ENCODE measurements at regions not wholly inside any gene's neighbourhood (a gene's known extent, or its start where the extent isn't known, plus 50 kb on each side); places are given as distances from the start of the nearest gene placed in this dataset.

DNA sequence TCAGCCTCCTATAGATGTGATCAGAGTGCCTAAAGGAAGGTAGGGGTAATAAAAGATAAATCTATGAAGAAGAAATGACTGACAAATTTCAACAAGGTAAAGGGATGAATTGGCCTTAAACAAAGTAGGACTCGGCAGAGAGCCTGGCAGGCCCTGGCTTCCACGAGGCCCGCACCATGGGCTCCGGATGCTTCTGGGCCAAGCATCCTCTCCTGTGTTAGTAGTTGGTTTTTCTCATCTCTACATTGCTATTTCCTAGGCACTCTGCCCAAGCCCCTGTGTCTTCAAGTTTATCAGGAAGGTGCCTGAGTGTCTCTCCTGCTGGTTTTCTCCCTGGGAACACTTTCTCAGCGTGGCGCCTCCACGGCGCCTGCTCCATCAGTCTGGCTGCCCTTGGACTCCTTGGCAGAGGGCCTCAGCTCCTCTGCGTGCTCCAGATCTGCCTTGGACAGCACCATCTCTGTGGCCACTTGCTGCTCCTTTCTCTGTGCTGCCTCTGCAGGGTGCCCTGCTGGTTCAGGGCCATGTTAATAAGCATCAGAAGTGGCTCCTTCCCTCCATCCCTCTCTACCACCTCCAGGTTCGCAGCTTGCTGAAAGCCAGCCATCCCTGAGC, 413.3 kb upstream of the DPP6 start:
- Histone ChIP-seq H3K4me1 (no peaks in the 10 kb centered on the region), H3K27ac (no peak overlapping the region), H3K4me3 (no peak overlapping the region), H3K9me3 (peaks cover 0 to 10% (median 0%) of the 10 kb centered on the region in 4 donors), H3K36me3 (no peaks in the 10 kb centered on the region), H3K27me3 (no peaks in the 10 kb centered on the region)
- intact Hi-C loops (cut with DNase I), result no loop called here
- no peak for ATAC-seq
- 70% methylated on average over 10 of the region's 10 CpGs for WGBS (ENCODE audit: insufficient coverage, low coverage, low lambda C conversion rate, missing lambda C conversion rate)
- no peak for DNase-seq
- TF ChIP-seq POLR2A (IDR thresholded peaks at IDR 0.05), result no peak
- TF ChIP-seq, protein P1, sequence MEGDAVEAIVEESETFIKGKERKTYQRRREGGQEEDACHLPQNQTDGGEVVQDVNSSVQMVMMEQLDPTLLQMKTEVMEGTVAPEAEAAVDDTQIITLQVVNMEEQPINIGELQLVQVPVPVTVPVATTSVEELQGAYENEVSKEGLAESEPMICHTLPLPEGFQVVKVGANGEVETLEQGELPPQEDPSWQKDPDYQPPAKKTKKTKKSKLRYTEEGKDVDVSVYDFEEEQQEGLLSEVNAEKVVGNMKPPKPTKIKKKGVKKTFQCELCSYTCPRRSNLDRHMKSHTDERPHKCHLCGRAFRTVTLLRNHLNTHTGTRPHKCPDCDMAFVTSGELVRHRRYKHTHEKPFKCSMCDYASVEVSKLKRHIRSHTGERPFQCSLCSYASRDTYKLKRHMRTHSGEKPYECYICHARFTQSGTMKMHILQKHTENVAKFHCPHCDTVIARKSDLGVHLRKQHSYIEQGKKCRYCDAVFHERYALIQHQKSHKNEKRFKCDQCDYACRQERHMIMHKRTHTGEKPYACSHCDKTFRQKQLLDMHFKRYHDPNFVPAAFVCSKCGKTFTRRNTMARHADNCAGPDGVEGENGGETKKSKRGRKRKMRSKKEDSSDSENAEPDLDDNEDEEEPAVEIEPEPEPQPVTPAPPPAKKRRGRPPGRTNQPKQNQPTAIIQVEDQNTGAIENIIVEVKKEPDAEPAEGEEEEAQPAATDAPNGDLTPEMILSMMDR (IDR thresholded peaks at IDR 0.05), result no peak

DNA sequence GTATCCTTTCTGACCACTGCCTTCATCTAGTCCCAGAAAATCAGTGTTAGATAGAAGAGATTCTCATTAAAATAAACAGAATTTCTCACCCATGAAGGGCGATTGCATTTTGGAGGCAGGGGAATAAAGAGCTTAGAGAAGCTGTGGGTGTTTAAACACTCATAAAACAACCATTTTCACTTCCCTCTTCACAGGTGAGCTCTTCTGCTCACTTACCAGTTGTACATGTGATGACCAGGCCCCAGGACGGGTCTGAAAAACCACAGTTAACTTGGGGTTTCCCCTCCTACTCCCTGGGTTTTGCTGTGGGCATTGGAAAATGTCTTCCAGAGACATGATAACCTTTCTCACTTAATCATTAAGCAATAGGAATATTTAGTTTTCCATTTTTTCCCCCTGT, 411.6 kb upstream of the DPP6 start:
- 30% methylated on average over 1 of the region's 2 CpGs for WGBS (ENCODE audit: insufficient coverage, low coverage, low lambda C conversion rate, missing lambda C conversion rate)
- H3K27me3 ChIP-seq, result no peaks in the 10 kb centered on the region
- peaks cover 0 to 10% (median 0%) of the 10 kb centered on the region in 4 donors for H3K9me3 ChIP-seq
- no peaks in the 10 kb centered on the region for H3K36me3 ChIP-seq
- intact Hi-C loops (cut with DNase I), result no loop called here
- H3K4me3 ChIP-seq, result no peak overlapping the region
- ATAC-seq (no peak), DNase-seq (no peak)
- TF ChIP-seq, protein P1 (IDR thresholded peaks at IDR 0.05), result no peak
- no peak for TF ChIP-seq POLR2A (IDR thresholded peaks at IDR 0.05)
- H3K4me1 ChIP-seq, result no peaks in the 10 kb centered on the region
- no peak overlapping the region for H3K27ac ChIP-seq

DNA sequence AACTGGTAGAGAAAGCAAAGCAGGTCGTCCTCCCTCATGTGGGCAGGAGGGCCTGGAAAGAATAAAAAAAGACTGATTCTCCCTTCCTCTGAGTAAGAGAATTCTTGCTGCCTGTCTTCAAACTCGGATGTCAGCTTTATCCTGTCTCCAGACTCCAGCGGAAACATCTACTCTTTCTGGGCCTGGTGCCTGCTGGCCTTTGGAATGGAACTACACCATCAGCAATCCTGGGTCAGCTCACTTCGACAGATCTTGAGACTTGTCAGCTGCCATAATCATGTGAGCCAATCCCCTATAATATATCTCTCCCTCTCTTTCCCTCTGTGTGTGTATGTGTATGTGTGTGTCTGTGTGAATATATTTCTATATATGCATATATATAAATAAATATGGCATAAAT, 411.0 kb upstream of the DPP6 start:
- Histone ChIP-seq H3K27ac (no peak overlapping the region), H3K4me3 (no peak overlapping the region), H3K4me1 (no peaks in the 10 kb centered on the region), H3K36me3 (no peaks in the 10 kb centered on the region), H3K9me3 (peaks cover 0 to 10% (median 0%) of the 10 kb centered on the region in 4 donors), H3K27me3 (no peaks in the 10 kb centered on the region)
- TF ChIP-seq, protein P1 (IDR thresholded peaks at IDR 0.05), result no peak
- DNase-seq (no peak), ATAC-seq (peak in 1 of 4 donors; percentile 9)
- intact Hi-C loops (cut with DNase I), result no loop called here
- 35% methylated on average over 4 of the region's 4 CpGs for WGBS (ENCODE audit: insufficient coverage, low coverage, low lambda C conversion rate, missing lambda C conversion rate)

- DNase-seq (no peak), ATAC-seq (no peak)
- H3K36me3 ChIP-seq, result no peaks in the 10 kb centered on the region
- H3K4me1 ChIP-seq, result no peaks in the 10 kb centered on the region
- no peak for TF ChIP-seq POLR2A (IDR thresholded peaks at IDR 0.05)
- TF ChIP-seq, protein P1 (IDR thresholded peaks at IDR 0.05), result no peak
- no peak overlapping the region for H3K27ac ChIP-seq
- H3K27me3 ChIP-seq, result no peaks in the 10 kb centered on the region
- H3K9me3 ChIP-seq, result peaks cover 0 to 7% (median 0%) of the 10 kb centered on the region in 4 donors
- intact Hi-C loops (cut with DNase I), result no loop called here
- H3K4me3 ChIP-seq, result no peak overlapping the region
Observed at GRCh38 chr7:153642989-153643388, 409.2 kb upstream of the DPP6 start.
